Ovary (tissue), 7 donors: ENCODE measurements at regions not wholly inside any gene's neighbourhood (a gene's known extent, or its start where the extent isn't known, plus 50 kb on each side); places are given as distances from the start of the nearest gene placed in this dataset.
"Not testable (repeated sequence)": the region's sequence is repeated elsewhere in the genome, so short reads cannot be mapped to it uniquely, and the experiment has no call there.

Source experiments
- DNase-seq, 5 donors: peaks; one replicate each; pipeline ENCODE4 v3.0.0-alpha.2; 2019 to 2020
- H3K27ac ChIP-seq, 2 donors: fragments of 200-600 bp; one replicate each; pipeline versions ENCODE4 v1.5.1 to v1.8.0; 2019 to 2022
- H3K27me3 ChIP-seq: fragments of 200-600 bp; one replicate; pipeline ENCODE4 v1.8.0; 2022
- H3K36me3 ChIP-seq: fragments of 200-600 bp; sonication (generic); one replicate; pipeline ENCODE4 v1.5.1; 2019
- H3K4me1 ChIP-seq: one replicate; pipeline ENCODE4 v1.8.1; 2013; ENCODE audit warnings: mild to moderate bottlenecking, moderate library complexity; ENCODE audit not compliant: insufficient read depth
- H3K4me3 ChIP-seq: fragments of 200-600 bp; sonication (generic); one replicate; pipeline ENCODE4 v1.5.1; 2017
- H3K9me3 ChIP-seq, 2 donors: fragments of 200-600 bp in 1 of 2; sonication (generic) in 1 of 2; one replicate each; pipeline versions ENCODE4 v1.5.1 to v1.8.1; 2013 to 2019; ENCODE audit warnings: mild to moderate bottlenecking in 1 of 2, moderate library complexity in 1 of 2
- CTCF ChIP-seq, 3 donors: fragments of 450-650 bp in 2 of 3; fragments of 200-600 bp in 1 of 3; IDR thresholded peaks; one replicate each; pipeline versions ENCODE4 v1.5.1 to v1.8.0; 2016 to 2022; ENCODE audit warnings: antibody characterized with exemption in 3 of 3, mild to moderate bottlenecking in 1 of 3
- EP300 ChIP-seq: sonication (generic); formaldehyde crosslinking; IDR thresholded peaks from one replicate; pipeline ENCODE4 v1.6.1; 2017; ENCODE audit warnings: antibody characterized with exemption
- POLR2A ChIP-seq: fragments of 450-650 bp; IDR thresholded peaks from one replicate; pipeline ENCODE4 v1.6.1; 2017; ENCODE audit warnings: antibody characterized with exemption, mild to moderate bottlenecking, moderate library complexity
- WGBS, 3 donors: extraction: QIAGEN DNeasy Blood & Tissue Kit in 1 of 3; methylation state at CpG; one replicate each; pipeline versions ENCODE4 v1.1.5 to v1.1.7; 2013 to 2017; 5-methylcytosine and 5-hydroxymethylcytosine counted together
- intact Hi-C, 4 donors: fragments of 100-400 bp; cut with DNase I; formaldehyde crosslinking; loops; one replicate each; pipeline versions ENCODE4 v1.11.0 to v1.15.1; 2022 to 2023
- donor health status: DM: no; HTN: no; CAD: no; lungs with moderate emphysema.
- donor health status: DM: no; HTN: no; CAD: no.
- donor health status: Bipolar disorder and iron deficiency.
- donor health status: DM: no; HTN: no; CAD: no.
- donor health status: DM: yes; HTN: yes; CAD: no.

GRCh38 chr4:1522606-1523005, 116.4 kb upstream of the NKX1-1 start:
- Histone ChIP-seq H3K27ac (no peak overlapping the region), H3K4me1 (no peaks in the 10 kb centered on the region), H3K27me3 (no peaks in the 10 kb centered on the region), H3K4me3 (no peak overlapping the region), H3K9me3 (peaks cover 0 to 9% of the 10 kb centered on the region in 2 donors), H3K36me3 (no peaks in the 10 kb centered on the region)
- DNase-seq: peak in 1 of 5 donors; percentile 6
- intact Hi-C loops: no loop called here
- WGBS, 3 donors: 80 to 87% (median 85%) methylated on average over 6 of the region's 6 CpGs
- TF ChIP-seq CTCF (IDR thresholded peaks at IDR 0.05) (no peak), EP300 (no peak), POLR2A (no peak)

- Histone ChIP-seq H3K27ac (no peak overlapping the region), H3K27me3 (no peaks in the 10 kb centered on the region), H3K4me1 (no peaks in the 10 kb centered on the region), H3K4me3 (no peak overlapping the region), H3K9me3 (peaks cover 0 to 9% of the 10 kb centered on the region in 2 donors), H3K36me3 (no peaks in the 10 kb centered on the region)
- 81 to 86% (median 83%) methylated on average over 19 of the region's 19 CpGs for WGBS, 3 donors
- peak in 2 of 5 donors; percentile 6 to 23 for DNase-seq
- intact Hi-C loops: no loop called here
- no peak for TF ChIP-seq CTCF (IDR thresholded peaks at IDR 0.05)
- TF ChIP-seq POLR2A: no peak
- TF ChIP-seq EP300: no peak
These were observed 115.6 kb upstream of the NKX1-1 start for GRCh38 chr4:1521821-1522361.

- H3K27ac ChIP-seq, H3K27me3 ChIP-seq, H3K4me3 ChIP-seq, H3K4me1 ChIP-seq, H3K9me3 ChIP-seq, H3K36me3 ChIP-seq, intact Hi-C loops: not testable (repeated sequence)
- peak in 2 of 5 donors; percentile 15 to 54 for DNase-seq
- WGBS, 3 donors: 2 to 9% (median 7%) methylated on average over 21 to 62 of the region's 79 CpGs
These were observed 114.7 kb upstream of the NKX1-1 start for GRCh38 chr4:1520795-1521576.

- 41 to 58% (median 44%) methylated on average over 33 to 58 of the region's 58 CpGs for WGBS, 3 donors
- Histone ChIP-seq H3K36me3 (no peaks in the 10 kb centered on the region), H3K9me3 (peaks cover 0 to 9% of the 10 kb centered on the region in 2 donors), H3K4me1 (no peaks in the 10 kb centered on the region), H3K4me3 (no peak overlapping the region), H3K27ac (no peak overlapping the region), H3K27me3 (no peaks in the 10 kb centered on the region)
- TF ChIP-seq POLR2A (no peak), CTCF (IDR thresholded peaks at IDR 0.05) (no peak)
- DNase-seq: peak in 2 of 5 donors; percentile 16 to 45
- intact Hi-C loops: no loop called here
These were observed 113.8 kb upstream of the NKX1-1 start for GRCh38 chr4:1519787-1520661.
